ENCODE measurements at regions not wholly inside any gene's neighbourhood (a gene's known extent, or its start where the extent isn't known, plus 50 kb on each side); places are given as distances from the start of the nearest gene placed in this dataset.
"Not testable (repeated sequence)": the region's sequence is repeated elsewhere in the genome, so short reads cannot be mapped to it uniquely, and the experiment has no call there.

GRCh38 chr11:97461044-97461880, 1071.4 kb downstream of the JRKL start:
- no peak for DNase-seq

GRCh38 chr11:97461934-97462333, 1072.1 kb downstream of the JRKL start:
- DNase-seq, result no peak

- no peak for DNase-seq
Observed at GRCh38 chr11:97463891-97464290, 1074.1 kb downstream of the JRKL start.

- no peak for DNase-seq
Observed at GRCh38 chr11:97471480-97471879, 1081.7 kb downstream of the JRKL start.

- no peak for DNase-seq
Observed at GRCh38 chr11:97487387-97487786, 1097.6 kb downstream of the JRKL start.

- no peak for DNase-seq
Observed at GRCh38 chr11:97498891-97499290, 1109.1 kb downstream of the JRKL start.

- DNase-seq, result no peak
Observed at GRCh38 chr11:97502201-97502600, 1112.4 kb downstream of the JRKL start.

- DNase-seq, result no peak
Observed at GRCh38 chr11:97506076-97506759, 1116.4 kb downstream of the JRKL start.

GRCh38 chr11:97514446-97514845, 1124.6 kb downstream of the JRKL start:
- DNase-seq, result no peak

- DNase-seq, result no peak
Observed at GRCh38 chr11:97516688-97517087, 1126.9 kb downstream of the JRKL start.

- no peak for DNase-seq
Observed at GRCh38 chr11:97525273-97525672, 1135.5 kb downstream of the JRKL start.

GRCh38 chr11:97537407-97538150, 1147.8 kb downstream of the JRKL start:
- DNase-seq, result no peak

GRCh38 chr11:97544431-97544830, 1154.6 kb downstream of the JRKL start:
- no peak for DNase-seq

GRCh38 chr11:97548280-97548679, 1158.5 kb downstream of the JRKL start:
- no peak for DNase-seq

GRCh38 chr11:97557399-97557798, 1167.6 kb downstream of the JRKL start:
- DNase-seq, result no peak

GRCh38 chr11:97567801-97568200, 1178.0 kb downstream of the JRKL start:
- no peak for DNase-seq

- DNase-seq, result no peak
Observed at GRCh38 chr11:97570636-97571035, 1180.8 kb downstream of the JRKL start.

GRCh38 chr11:97573771-97574170, 1184.0 kb downstream of the JRKL start:
- DNase-seq, result not testable (repeated sequence)

GRCh38 chr11:97574976-97575665, 1185.3 kb downstream of the JRKL start:
- DNase-seq, result no peak

GRCh38 chr11:97607291-97608000, 1217.6 kb downstream of the JRKL start:
- DNase-seq, result no peak

GRCh38 chr11:97610000-97610399, 1220.2 kb downstream of the JRKL start:
- DNase-seq, result no peak

- no peak for DNase-seq
Observed at GRCh38 chr11:97610854-97611253, 1221.0 kb downstream of the JRKL start.
